Iris pigment epithelial cell (primary cell): ENCODE measurements at regions not wholly inside any gene's neighbourhood (a gene's known extent, or its start where the extent isn't known, plus 50 kb on each side); places are given as distances from the start of the nearest gene placed in this dataset.
"Not testable (repeated sequence)": the region's sequence is repeated elsewhere in the genome, so short reads cannot be mapped to it uniquely, and the experiment has no call there.

Experiments
- DNase-seq: peaks from one replicate; pipeline ENCODE4 v3.0.0-alpha.2; 2011; ENCODE audit warnings: low read depth

DNA sequence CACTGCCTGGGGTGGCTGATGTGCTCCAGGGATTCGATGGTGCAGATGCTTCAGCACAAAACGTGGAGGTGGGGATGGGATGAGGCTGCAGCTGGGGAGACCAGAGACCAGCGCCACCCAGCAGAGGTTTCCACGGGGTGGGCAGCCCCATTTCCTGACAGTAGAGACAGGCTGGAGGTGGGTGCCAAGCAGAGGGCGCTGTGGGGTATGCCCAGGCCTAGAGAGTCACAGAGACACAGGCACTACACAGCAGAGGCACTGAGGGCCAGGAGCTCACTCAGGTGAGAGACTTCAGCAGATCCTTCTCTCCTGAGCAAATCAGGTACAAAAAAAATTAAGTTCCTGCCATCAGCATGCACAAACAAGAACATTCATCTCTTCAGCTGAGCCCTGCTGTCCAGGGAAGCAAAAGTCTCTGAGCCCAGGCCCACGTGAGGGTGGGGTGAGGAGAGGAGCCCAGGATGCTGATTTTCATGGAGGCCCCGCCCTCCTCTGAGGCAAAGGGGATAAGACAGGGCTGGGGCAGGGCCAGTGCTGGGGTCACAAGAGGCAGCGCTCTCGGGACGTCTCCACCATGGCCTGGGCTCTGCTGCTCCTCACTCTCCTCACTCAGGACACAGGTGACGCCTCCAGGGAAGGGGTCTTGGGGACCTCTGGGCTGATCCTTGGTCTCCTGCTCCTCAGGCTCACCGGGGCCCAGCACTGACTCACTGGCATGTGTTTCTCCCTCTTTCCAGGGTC is 53.1 kb downstream of the GGTLC2 start:
- DNase-seq: no peak

DNA sequence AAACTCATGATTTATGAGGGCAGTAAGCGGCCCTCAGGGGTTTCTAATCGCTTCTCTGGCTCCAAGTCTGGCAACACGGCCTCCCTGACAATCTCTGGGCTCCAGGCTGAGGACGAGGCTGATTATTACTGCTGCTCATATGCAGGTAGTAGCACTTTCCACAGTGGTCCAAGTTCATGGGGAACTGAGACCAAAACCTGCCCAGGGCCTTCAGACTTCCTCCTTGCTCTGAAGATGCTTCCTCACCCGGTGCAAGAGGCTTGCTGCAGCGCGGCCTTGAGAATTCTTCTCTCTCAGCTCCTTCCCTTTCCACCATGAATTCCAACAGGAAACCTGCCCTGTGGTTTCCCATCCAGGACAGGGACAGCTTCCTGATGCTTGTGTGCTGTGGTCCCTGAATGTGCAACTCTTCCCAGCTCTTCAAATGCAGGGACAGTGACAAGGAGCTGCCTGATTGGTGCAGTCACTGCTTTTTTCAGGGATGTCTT is 53.9 kb downstream of the GGTLC2 start:
- no peak for DNase-seq

DNA sequence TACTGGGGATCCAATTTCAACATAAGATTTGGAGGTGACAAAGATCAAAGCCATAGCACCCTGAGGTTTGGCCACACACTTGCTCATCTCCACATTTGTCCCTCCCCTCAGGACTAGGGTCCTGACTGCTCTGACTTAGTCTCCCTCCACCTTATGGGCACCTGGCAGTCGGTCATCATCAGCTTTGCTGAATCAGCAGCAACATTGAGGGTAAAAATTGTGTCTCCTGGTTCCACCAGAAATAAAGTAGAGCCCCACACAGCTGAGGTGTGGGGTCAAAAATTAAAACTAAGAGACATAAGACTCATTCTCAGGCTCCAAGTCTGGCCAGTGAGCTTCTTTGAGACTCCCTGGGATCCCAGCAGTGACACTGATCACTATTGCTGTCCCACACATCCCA is 56.2 kb downstream of the GGTLC2 start:
- no peak for DNase-seq

DNA sequence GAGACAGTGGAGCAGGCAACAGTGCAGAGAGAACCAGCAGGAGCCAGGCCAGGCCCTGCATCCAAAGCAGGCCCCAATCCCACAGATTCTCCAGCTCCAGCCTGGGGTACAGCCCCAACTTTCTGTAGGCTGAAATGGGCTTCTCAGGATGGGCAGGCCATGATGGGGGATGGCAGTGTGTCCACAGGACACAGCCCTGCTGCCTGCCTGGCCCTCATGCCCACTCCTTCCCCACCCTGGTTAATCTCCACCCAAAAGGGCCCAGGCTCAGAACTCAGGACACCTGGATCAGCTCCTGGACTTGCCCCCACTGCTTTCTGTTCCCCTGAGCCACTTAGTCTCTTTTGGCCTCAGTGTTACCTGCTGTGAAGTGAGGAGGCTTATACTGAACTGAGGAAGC is 57.1 kb downstream of the GGTLC2 start:
- not testable (repeated sequence) for DNase-seq

DNA sequence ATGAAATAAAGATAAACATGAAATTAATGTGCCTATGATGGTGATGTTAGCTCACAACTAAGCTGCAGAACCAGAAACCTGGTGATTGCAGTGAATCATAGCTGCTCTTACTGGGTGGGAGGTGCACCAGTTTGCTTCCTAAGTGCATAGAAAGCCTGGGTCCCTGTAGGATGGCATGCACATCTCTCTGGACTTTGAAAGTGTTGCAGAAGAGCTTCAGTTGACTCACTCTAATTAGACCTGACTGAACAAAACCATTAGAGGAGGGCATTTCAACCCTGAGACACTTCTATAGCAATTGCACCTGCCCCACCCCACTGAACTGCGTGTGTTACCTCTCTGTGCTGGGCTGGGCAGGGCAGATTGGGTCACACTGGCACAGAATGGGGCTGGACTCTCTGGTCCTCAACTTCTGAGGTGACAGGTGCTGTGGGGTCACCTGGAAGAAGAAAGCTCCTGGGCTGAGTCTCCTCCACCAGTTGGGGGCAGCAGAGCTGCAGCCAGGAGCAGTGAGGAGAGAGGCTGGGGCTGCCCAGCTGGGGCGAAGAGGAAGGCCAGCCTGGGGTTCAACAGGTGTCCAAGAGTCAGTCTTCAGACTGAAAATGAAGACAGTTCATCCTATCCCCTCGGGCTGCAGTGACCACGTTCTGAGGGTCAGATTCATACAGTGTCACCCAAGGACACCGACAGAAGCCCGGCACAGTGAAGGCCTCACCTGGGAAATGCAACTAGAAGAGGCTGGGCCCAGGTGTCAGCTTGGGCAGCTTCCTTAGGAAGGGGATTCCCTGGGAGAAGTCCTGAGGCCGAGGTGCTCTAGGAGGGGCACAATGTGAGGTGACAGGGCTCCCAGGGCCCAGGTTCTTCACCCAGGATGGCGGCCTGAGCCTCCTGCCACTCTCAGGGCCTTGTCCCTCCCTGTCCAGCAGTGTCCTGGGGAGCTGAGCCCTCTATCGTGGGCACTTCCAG is 58.1 kb downstream of the GGTLC2 start:
- peak; percentile 17 for DNase-seq

DNA sequence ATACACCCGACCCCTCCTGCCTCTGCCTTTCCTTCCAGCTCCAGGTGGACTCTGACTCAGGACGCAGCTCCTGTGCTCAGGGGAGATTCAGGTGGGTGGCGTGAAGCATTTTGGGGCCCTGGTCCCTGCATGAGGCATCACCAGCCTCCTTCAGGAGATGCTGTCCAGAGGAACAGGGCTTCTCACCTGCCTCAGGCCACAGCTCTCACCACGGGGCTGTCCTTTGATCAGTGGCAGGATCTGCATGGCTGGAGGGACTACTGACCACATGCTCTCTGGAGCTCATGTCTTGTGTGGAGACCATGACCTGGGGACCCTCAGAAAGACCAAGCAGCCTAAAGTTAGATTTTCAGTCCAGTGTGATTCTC is 58.8 kb downstream of the GGTLC2 start:
- DNase-seq: no peak

DNA sequence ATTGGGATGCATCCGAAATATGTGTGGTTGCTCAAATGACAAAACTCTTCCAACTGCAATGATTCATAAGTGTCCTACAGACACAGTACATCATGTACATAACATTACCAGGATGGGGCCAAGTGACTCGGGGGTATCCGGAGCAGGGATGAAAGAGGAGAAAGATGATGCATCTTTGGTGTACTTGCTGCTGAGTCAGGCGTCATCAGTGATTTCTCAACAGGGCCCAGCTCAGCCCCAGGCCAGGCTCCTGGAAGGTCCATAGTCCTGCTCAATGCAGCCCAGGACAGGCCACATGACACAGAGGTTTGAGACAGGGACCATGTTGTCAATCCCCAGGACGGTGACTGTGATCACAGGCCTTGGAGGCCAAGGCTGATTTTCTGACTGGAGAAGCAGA is 59.3 kb downstream of the GGTLC2 start:
- peak; percentile 89 for DNase-seq

DNA sequence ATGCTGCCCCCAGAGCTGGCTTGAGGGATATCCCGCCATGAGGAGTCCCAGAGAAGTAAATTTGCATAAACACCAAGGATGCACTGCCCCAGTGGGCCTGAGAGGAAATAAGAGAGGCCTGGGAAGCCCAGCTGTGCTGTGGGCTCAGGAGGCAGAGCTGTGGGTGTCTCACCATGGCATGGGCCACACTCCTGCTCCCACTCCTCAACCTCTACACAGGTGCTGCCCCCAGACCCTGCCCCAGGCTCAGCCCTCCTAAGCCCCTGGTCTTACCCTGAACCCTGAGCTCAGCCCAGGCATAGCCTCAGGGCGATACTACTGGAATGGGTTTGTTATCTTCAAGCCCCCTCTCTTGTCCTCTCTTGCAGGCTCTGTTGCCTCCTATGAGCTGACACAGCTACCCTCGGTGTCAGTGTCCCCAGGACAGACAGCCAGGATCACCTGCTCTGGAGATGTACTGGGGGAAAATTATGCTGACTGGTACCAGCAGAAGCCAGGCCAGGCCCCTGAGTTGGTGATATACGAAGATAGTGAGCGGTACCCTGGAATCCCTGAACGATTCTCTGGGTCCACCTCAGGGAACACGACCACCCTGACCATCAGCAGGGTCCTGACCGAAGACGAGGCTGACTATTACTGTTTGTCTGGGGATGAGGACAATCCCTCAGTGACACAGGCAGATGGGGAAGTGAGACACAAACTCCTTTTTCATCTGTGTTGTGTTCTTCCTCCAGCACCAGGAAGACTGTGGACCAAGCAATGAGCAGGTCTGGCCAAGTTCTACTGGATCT is 59.9 kb downstream of the GGTLC2 start:
- DNase-seq: no peak

DNA sequence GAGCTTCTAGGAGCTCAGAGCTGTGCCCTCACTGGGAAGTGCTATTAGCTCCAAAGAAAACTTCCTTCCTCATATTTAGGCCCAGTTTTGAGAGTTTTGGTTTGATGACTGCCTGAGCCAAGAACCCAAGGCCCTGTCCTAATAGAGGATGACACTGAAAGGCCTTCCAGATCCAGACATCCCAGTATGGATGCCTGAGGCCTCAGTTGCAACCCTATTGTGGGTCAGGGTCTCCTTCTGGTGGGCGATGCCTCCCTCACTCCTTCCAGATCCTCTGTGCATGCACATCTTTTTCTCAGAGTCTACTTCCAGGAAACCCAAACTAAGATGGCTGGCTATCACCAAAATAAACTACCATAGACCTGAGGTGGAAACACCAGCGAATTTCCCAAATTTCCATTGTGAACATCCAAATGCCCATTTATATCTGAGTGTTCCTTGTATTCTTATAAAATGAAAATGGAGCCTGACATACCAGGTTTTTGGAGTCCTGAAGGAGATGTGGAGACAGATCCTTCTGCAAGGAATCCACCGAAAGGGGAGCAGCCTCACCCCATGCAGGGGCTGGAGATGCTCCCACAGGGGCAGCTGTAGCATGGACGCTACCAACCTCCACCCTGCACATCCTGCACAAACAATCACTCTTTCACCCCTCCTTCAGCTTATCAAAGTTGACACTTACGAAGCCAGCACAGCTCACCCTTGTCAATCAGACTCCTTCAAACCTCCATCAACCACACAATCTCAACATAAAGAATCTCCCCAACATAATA is 61.1 kb downstream of the GGTLC2 start:
- no peak for DNase-seq

DNA sequence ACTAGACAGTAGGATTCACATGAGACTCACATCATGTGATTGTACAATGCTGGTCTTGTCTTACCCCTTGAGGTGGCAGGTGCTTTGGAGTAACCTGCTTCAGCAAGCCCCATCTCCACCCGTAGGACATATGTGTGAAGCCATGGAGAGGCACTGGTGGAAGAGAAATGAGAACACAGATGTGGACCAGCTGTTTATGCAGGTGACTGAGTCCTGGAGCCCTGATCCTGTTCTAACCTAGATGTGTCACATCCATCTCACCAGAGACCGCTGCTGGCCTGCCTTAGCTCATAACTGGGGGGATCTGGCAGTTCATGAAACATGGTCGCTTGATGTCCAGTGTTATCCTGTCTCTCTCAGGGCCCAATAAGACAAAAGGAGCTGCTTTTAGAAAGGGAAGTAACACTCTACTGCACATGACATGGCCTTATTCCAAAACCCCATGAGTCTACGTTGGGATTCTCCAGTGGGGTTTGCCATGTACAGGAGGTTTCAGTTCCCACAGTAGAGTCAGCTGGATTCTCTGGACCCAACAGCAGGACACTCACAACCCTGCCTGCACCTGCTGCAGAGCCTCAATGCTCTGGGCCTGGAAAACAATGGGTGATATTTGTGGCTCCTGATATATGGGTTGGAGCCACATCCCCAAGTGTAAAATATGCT is 62.0 kb downstream of the GGTLC2 start:
- no peak for DNase-seq

DNA sequence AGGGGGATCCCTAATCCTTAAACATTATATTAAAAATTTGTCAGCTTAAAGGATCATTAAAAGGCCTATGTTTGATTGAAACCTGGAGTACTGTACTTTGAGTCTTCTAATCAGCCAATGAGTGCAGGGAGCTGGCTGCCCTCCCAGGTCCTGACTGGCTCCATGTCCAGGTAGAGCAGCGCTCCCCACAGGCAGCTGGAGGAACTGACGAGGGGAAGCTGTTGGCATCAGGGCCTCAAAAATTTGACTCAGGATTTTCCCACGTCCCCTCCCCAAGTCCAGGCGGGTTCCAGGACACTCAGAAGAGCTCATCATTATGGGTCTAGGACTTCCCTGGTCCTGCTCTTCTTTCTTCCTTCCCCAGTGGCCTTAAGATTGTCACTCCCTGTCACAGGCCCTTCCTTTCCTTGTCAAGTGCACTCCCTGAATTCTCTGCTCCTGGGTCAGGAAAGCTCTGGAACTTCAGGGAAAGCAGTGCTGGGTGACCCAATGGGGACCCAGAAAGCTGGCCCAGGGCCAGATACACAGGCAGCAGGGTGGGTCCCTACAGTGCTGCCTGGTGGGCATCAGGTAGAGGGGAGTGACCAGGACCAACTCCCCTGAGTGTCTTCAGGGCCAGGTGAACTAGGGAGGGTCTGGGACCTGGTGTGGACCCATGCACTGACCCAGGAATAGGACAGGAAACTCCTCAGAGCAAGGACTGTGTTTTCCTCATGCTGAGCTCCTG is 65.5 kb downstream of the GGTLC2 start:
- peak; percentile 10 for DNase-seq

DNA sequence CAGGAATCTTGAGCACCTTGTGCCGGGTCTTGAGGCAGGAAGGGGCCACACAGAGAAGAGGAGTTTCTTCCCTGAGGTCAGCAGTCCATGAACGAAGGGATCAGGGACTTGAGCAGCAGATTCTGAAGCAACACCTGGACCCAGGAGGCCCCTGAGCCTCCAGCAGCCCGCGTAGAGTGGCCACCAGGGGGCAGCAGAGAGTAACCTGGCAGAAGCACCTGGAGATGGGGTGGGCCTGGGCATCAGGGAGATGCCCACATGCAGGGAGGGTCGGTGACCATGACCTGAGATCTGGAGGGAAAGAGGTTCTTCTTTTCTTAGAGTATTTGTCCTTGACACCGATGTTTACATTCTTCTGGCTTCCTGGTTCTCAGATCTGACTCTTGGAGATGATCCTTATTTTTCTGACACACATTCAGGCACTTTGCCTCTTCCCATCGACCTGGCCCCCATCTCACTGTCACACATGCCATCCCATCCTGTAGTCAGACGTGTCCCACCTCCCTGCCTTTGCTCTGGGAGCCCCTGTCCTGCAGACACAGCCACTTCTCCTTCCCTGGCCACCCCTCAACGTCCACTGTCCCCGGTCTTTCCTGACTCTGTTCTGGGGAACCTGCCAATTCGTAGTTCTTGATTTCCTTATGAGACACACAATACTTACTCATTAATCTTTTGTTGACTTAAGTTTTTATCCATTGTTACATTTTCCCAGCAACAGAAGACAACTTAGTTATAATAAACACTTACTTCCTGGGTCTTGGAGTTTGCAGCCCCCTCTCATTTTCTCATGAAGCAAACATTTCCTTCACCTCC is 66.5 kb downstream of the GGTLC2 start:
- DNase-seq: peak; percentile 25

DNA sequence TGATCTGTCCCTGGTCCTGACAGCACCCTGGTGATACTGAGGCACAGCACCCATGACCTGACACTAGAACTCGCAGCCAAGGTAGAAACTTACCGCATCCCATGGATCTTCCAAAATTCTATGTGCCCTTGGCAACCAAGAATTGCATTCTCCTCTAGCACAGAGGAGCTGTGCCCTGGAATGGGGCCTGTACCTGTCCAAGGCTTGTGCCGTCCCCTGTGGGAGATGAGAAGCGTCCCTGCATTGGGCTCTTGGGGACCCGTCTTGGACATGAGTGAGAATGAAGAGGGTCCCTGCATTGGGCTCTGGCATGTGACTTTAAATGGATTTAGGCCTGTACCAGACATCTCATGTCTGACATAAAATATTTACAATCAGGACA is 67.1 kb downstream of the GGTLC2 start:
- DNase-seq: no peak

DNA sequence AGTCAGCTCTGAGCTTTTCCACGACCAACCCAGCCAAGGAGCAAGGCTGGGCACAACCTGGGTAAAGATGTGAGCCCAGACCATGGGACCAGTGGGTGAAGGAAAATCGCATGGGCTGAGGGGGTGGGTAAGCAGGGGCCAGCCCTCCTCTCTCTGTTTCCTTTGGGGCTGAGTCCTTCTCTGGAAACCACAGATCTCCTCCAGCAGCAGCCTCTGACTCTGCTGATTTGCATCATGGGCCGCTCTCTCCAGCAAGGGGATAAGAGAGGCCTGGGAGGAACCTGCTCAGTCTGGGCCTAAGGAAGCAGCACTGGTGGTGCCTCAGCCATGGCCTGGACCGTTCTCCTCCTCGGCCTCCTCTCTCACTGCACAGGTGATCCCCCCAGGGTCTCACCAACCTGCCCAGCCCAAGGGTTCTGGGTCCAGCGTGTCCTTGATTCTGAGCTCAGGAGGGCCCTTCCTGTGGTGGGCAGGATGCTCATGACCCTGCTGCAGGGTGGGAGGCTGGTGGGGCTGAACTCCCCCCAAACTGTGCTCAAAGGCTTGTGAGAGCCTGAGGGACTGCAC is 67.8 kb downstream of the GGTLC2 start:
- DNase-seq: no peak

DNA sequence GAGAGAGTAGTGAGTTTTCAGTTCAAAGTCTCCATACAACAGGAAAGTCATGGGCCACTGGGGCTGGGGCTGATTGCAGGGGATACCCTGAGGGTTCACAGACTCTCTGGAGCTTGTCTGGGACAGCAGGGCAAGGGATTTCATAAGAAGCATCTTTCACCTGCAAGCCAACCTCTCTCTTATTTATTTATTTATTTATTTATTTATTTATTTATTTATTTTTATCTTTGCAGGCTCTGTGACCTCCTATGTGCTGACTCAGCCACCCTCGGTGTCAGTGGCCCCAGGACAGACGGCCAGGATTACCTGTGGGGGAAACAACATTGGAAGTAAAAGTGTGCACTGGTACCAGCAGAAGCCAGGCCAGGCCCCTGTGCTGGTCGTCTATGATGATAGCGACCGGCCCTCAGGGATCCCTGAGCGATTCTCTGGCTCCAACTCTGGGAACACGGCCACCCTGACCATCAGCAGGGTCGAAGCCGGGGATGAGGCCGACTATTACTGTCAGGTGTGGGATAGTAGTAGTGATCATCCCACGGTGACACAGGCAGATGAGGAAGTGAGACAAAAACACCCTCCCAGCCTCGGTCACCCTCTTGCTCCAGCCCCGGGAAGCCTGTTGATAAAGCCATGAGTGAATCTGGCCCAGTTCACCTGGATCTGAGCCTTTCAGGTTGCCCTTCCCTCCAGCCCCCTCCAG is 68.4 kb downstream of the GGTLC2 start:
- no peak for DNase-seq

DNA sequence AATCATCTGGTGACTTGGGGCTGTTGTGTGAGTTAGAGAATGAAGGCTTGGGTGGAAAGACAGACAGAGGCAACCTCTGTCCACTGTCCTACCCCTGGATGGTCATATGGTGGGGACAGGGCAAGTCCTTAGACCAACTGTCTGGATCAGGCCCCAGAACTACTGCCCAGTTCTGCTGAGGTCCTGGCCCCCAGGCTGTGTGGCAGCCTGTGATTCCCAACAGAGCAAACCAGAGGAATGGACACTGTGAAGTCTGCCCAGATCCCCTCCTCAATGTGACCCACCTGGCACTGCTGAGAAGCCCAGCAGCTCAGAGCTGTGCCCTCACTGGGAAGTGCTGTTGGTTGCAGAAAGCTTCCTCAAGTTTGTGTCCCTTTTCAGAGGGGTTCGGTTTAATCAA is 69.0 kb downstream of the GGTLC2 start:
- no peak for DNase-seq

DNA sequence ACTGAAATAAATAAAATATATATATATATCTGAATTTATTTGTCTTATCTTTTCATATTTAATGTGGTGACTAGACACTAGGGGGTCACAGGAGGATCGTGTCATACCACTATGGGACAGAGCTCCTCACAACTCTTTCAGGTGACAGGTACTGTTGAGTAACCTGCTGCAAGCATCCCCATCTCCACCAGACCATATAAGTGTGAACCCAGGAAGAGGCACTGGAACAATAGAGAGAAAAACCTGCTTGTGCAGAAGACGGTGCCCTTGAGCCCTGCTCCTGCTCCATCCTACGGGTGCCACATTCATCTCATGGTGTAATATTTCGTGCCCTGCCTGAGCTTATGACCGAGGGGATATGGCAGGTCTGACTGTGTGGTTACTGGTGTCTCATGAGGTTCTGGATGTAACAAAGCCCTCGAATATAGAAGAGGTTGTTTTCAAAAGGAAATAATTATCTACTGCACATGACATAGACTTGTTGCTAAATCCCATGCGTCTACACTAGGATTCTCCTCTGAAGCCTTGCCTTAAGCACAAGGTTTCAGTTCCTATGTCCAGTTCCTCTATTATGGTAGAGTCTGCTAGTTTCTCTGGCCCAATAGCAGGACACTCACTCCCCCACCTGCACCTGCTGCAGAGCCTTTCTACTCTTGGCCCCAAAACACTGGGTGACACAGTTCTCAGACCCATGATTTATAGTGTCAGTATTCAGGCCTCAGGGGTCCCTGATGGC is 70.4 kb downstream of the GGTLC2 start:
- DNase-seq: no peak

DNA sequence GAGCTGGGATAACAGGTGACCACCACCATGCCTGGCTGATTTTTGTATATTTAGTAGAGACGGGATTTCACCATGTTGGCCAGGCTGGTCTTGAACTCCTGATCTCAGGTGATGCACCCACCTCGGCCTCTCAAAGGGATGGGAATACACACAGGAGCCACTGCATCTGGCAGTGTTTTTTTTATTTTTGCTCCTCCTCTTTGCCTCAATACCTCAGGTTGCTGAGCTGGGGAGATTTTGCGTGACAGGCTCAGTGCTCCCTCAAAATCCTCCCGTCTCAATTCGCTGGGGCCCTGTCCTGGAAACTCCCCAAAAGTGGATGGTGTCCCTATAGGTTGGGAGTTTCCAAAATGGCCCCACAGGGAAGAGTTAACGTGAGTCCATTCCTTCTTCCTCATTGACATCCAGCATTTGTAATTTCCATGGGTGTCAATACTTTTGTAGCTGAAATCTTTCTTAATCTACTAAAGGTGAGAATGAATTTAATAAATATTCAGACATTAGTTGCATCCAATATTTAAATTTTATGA is 71.8 kb downstream of the GGTLC2 start:
- DNase-seq: no peak
